Suprapubic skin (tissue), 4 donors: ENCODE measurements at regions not wholly inside any gene's neighbourhood (a gene's known extent, or its start where the extent isn't known, plus 50 kb on each side); places are given as distances from the start of the nearest gene placed in this dataset.

Experiments
- CTCF ChIP-seq, 2 donors: fragments of 200-600 bp in 1 of 2; fragments of 450-650 bp in 1 of 2; sonication (generic) in 1 of 2; IDR thresholded peaks; one replicate each; pipeline ENCODE4 v1.5.1; 2016 to 2019; ENCODE audit warnings: antibody characterized with exemption in 2 of 2, mild to moderate bottlenecking in 1 of 2, moderate library complexity in 1 of 2
- EP300 ChIP-seq: sonication (generic); formaldehyde crosslinking; IDR thresholded peaks from one replicate; pipeline ENCODE4 v1.6.1; 2017; ENCODE audit warnings: antibody characterized with exemption
- POLR2A ChIP-seq, 2 donors: fragments of 450-650 bp; IDR thresholded peaks; one replicate each; pipeline ENCODE4 v1.6.1; 2017; ENCODE audit warnings: antibody characterized with exemption in 2 of 2, mild to moderate bottlenecking in 2 of 2, moderate library complexity in 2 of 2
- POLR2AphosphoS5 ChIP-seq, 3 donors: sonication (generic); formaldehyde crosslinking; IDR thresholded peaks; one replicate each; pipeline ENCODE4 v1.6.1; 2017; ENCODE audit warnings: antibody characterized with exemption in 3 of 3

- TF ChIP-seq CTCF (IDR thresholded peaks at IDR 0.05) (no peak), POLR2A (IDR thresholded peaks at IDR 0.05) (no peak), POLR2AphosphoS5 (IDR thresholded peaks at IDR 0.05) (no peak), EP300 (no peak)
Measured at GRCh38 chr10:9097206-9097990, 1042.9 kb downstream of the GATA3 start.
